ENCODE measurements at regions not wholly inside any gene's neighbourhood (a gene's known extent, or its start where the extent isn't known, plus 50 kb on each side); places are given as distances from the start of the nearest gene placed in this dataset.

DNA sequence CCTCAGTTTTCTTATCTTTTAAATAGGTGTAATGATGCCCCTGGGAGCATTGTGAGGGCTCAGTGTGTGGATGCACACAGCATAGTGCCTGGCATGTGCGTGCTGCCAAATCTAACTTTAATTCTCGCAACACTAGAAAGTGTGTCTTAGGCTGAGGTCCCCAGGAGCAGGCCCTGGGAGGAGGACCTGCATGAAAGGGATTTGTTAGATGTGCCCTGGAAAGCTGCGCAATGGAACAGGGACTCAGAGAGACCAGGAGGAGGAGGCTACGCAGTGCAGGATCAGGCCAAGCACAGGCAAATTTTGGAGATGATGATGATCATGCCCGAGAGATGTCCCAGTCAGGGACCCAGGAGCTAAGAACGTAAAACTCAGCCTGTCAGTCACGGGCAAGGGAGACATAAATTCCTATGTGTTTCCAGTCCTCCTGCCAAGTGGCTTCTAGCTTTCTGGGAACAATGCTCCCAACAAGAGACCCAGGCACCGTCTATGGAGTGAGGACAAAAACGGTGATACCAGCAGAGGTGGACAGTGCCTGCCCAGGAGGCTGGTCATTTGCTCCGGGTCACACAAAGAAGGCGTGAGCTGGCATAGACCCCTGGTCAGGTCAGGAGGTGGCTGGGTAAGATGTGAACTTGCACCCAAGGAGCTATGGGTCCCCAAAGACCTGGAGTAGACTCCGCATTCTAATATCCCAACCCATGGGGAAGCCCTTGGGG, 352.2 kb upstream of the TNRC6C start:
- TF ChIP-seq, protein P1, sequence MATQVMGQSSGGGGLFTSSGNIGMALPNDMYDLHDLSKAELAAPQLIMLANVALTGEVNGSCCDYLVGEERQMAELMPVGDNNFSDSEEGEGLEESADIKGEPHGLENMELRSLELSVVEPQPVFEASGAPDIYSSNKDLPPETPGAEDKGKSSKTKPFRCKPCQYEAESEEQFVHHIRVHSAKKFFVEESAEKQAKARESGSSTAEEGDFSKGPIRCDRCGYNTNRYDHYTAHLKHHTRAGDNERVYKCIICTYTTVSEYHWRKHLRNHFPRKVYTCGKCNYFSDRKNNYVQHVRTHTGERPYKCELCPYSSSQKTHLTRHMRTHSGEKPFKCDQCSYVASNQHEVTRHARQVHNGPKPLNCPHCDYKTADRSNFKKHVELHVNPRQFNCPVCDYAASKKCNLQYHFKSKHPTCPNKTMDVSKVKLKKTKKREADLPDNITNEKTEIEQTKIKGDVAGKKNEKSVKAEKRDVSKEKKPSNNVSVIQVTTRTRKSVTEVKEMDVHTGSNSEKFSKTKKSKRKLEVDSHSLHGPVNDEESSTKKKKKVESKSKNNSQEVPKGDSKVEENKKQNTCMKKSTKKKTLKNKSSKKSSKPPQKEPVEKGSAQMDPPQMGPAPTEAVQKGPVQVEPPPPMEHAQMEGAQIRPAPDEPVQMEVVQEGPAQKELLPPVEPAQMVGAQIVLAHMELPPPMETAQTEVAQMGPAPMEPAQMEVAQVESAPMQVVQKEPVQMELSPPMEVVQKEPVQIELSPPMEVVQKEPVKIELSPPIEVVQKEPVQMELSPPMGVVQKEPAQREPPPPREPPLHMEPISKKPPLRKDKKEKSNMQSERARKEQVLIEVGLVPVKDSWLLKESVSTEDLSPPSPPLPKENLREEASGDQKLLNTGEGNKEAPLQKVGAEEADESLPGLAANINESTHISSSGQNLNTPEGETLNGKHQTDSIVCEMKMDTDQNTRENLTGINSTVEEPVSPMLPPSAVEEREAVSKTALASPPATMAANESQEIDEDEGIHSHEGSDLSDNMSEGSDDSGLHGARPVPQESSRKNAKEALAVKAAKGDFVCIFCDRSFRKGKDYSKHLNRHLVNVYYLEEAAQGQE (IDR thresholded peaks at IDR 0.05; ENCODE audit: low read depth), result no peak
- TF ChIP-seq TAF1 (IDR thresholded peaks at IDR 0.05; ENCODE audit: low read depth) (no peak), ZBTB7A (IDR thresholded peaks at IDR 0.05; ENCODE audit: low read depth) (no peak)

Data from Ishikawa (cell line).